Suprapubic skin (tissue), 3 donors: ENCODE measurements at regions not wholly inside any gene's neighbourhood (a gene's known extent, or its start where the extent isn't known, plus 50 kb on each side); places are given as distances from the start of the nearest gene placed in this dataset.

Experiments used
- EP300 ChIP-seq: sonication (generic); formaldehyde crosslinking; IDR thresholded peaks from one replicate; pipeline ENCODE4 v1.6.1; 2017; ENCODE audit warnings: antibody characterized with exemption
- POLR2A ChIP-seq, 2 donors: fragments of 450-650 bp; IDR thresholded peaks; one replicate each; pipeline ENCODE4 v1.6.1; 2017; ENCODE audit warnings: antibody characterized with exemption in 2 of 2, mild to moderate bottlenecking in 2 of 2, moderate library complexity in 2 of 2
- TF ChIP-seq, protein P1 (sequence below), 2 donors: fragments of 200-600 bp in 1 of 2; fragments of 450-650 bp in 1 of 2; sonication (generic) in 1 of 2; IDR thresholded peaks; one replicate each; pipeline ENCODE4 v1.5.1; 2016 to 2019; ENCODE audit warnings: antibody characterized with exemption in 2 of 2, mild to moderate bottlenecking in 1 of 2, moderate library complexity in 1 of 2

DNA sequence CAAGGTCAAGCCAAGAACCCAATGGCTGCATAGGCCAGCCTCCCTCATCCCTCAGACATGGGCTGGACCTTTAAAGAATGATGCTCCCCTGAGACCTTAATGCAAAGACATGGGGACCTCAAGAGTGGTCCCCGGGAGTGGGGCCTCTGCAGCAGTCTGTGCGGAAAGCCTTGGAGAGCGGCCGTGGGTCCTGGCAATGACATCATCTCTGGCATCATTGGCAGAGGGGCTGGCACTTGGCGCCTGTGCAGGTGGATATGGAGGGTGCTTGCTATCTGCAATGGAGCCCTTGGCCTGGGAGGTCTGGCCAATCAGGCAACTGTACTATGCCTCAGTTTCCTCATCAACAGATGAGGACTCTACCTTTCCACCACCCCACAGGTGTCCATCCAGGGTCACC, 365.5 kb upstream of the MKI67 start:
- TF ChIP-seq, protein P1, sequence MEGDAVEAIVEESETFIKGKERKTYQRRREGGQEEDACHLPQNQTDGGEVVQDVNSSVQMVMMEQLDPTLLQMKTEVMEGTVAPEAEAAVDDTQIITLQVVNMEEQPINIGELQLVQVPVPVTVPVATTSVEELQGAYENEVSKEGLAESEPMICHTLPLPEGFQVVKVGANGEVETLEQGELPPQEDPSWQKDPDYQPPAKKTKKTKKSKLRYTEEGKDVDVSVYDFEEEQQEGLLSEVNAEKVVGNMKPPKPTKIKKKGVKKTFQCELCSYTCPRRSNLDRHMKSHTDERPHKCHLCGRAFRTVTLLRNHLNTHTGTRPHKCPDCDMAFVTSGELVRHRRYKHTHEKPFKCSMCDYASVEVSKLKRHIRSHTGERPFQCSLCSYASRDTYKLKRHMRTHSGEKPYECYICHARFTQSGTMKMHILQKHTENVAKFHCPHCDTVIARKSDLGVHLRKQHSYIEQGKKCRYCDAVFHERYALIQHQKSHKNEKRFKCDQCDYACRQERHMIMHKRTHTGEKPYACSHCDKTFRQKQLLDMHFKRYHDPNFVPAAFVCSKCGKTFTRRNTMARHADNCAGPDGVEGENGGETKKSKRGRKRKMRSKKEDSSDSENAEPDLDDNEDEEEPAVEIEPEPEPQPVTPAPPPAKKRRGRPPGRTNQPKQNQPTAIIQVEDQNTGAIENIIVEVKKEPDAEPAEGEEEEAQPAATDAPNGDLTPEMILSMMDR (IDR thresholded peaks at IDR 0.05): no peak
- TF ChIP-seq POLR2A (IDR thresholded peaks at IDR 0.05): no peak
- TF ChIP-seq EP300: no peak
